Hematopoietic multipotent progenitor cell treated with erythropoietin and hydrocortisone succinate and interleukin-3 and kit ligand, for 17 days (in vitro differentiated cells): ENCODE measurements at regions not wholly inside any gene's neighbourhood (a gene's known extent, or its start where the extent isn't known, plus 50 kb on each side); places are given as distances from the start of the nearest gene placed in this dataset.

ENCODE experiments used
- DNase-seq: peaks from one replicate; pipeline ENCODE4 v3.0.0-alpha.2; 2015; ENCODE audit warnings: low spot score

- DNase-seq, result no peak
Measured at GRCh38 chr4:10175626-10176025, 59.0 kb upstream of the WDR1 start.

DNA sequence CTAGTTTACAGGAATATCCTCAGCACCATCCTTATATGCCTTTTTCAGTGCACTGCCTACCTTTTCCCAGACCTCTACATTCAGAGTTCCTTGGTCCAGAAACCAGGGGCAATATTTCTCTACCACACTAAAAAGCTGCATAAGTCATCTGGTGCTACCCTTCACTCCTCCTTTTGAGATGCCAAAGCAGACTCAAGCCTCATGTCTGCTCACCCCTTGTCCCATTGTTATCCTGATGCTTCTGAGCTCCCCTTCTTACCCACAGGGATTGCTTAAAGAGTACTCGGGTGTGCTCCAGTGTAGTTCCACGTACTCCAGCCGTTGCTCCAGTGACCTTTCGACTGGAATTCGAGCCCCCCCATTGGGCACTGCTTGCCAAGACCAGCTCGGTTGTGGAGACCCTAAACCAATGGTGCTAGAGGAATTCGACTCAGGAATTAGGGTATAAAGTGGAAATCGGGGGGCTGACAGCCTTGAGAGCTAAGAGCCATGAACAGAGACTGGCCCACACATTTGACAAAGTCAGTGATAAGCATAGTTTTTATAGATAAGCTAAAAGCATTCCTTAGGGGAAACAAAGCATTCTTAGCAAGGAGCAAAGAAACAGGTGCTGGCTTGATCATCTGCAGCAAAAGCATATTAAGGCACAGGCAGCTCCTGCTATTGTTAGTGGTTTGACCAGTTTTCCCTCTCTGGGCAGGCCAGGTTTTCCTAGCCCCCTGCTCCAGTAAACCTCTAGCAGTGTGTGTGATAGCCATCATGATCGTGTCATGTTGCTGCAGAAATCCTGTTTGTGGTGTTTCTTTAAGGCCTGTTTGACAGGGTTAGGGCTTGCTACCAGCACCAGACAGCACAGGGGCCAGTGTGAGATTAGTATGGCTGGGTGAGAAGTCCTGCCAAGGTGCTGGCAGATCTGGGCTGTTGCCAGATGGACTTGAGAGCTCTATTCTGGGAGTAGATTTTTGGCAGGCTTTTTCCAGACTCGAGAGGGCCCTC is 57.5 kb upstream of the WDR1 start:
- peak; percentile 58 for DNase-seq

GRCh38 chr4:10173037-10173753 is 56.6 kb upstream of the WDR1 start:
- DNase-seq, result peak; percentile 62

DNA sequence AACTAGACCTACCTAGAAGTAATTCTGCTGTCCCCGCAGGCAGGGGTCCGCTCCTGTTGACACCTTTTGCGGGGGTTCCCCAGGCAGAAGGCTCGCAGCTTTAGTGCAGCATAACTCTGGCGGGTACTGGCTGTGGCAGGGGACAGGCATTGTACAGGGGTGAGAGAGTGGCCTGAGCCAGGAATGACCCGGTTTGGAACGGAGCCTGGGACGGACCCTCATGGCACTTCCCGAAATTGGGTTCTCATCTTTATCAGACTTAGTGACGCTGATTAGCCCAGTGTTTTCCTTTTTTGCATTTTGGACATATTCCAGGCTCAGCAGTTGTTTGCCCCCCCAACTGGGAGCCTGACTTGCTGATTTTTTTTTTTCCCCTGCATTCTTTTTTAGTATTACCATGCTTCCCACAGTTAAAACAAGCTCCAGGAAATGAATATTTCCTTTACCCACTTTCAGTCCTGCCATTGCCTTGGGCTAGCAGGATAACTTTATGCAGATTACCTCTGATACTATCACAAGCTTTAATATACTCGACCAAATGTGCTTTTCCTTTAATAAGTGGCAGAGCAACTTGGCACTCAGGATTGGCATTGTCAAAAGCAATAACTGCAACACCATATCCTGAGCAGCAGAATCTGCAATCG is 55.8 kb upstream of the WDR1 start:
- no peak for DNase-seq

DNA sequence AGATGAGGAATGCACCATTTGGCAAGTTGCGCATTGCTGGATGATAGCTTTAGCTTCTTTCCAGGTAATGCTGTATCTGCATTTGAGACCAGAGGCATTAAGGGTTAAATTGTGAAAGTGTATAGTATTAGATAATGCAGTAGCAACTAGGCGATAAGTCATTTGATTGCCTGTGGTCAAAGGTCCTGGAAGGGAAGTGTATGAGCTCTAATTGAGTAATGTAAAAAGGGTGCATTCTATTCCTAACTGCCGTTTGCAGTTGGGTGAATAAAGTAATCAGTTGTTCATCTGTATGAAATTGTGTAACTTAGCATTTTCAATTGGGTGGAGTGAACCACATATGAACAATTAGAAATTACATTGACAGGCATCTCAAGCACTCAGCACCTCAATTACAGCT is 54.5 kb upstream of the WDR1 start:
- no peak for DNase-seq

GRCh38 chr4:10169839-10170387 is 53.3 kb upstream of the WDR1 start:
- DNase-seq, result no peak

DNA sequence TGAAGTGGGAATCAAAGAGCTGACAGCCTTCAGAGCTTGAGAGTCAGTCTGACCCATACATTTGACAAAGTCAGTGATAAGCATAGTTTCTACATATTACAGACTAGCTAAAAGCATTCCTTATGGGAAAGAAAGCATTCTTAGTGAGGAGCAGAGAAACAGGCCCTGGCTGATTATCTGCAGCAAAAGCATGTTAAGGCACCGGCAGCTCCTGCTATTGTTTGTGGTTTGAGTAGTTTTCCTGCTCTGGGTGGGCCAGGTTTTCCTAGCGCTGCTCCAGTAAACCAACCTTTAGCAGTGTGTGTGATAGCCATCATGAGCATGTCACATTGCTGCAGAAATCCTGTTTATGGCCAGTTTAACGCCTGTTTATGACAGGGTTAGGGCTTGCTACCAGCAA is 51.6 kb upstream of the WDR1 start:
- DNase-seq, result no peak

GRCh38 chr4:10167201-10167600 is 50.6 kb upstream of the WDR1 start:
- DNase-seq, result no peak
